8988T (cell line): ENCODE measurements at regions not wholly inside any gene's neighbourhood (a gene's known extent, or its start where the extent isn't known, plus 50 kb on each side); places are given as distances from the start of the nearest gene placed in this dataset.

Source experiments
- DNase-seq: peaks from one replicate; pipeline ENCODE4 v3.0.0; 2011

DNA sequence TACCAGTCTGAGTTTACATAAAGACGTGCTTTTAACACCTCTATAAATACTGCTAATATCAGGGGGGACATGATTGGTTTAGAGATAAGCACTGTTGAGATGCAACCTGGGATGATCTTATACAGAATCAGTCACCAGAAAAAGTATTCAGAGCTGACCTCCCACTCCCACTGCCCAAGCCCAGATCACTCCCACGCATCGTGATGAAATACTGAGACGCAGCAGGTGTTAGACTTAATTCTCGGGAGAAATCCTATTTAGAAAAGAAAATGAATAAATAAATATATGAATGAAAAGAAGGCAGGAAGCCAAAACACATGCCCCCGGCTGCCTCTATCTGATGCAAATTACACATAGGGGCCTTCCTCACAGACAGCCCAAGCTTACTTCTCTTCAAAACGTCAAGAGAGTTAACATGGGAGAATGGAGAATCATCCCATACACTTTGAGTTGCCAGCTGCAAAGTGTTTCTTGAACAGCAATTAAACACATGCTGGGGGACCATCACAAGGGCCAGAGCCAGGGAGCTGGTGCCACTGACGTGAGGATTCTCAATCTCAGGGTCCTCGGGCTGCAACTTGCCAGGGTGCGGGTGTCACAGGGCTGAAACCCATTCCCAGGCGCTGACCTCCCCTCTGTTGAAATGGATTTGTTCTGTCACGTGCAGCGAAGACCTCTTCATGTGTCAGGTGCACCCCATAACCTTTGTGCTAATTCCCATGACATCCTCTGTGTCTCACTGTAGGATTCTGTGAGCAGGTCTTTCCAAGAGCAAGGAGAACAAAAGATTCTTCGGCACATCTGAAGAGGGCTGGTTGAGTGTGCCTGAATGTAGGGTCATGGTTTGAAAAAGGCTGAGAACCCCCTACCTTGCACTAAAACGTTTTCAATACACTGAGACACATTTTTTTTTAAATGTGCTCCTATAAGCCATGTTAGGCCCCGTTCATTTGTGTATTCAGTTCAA lies 764.2 kb upstream of the ARRDC4 start:
- DNase-seq = no peak

DNA sequence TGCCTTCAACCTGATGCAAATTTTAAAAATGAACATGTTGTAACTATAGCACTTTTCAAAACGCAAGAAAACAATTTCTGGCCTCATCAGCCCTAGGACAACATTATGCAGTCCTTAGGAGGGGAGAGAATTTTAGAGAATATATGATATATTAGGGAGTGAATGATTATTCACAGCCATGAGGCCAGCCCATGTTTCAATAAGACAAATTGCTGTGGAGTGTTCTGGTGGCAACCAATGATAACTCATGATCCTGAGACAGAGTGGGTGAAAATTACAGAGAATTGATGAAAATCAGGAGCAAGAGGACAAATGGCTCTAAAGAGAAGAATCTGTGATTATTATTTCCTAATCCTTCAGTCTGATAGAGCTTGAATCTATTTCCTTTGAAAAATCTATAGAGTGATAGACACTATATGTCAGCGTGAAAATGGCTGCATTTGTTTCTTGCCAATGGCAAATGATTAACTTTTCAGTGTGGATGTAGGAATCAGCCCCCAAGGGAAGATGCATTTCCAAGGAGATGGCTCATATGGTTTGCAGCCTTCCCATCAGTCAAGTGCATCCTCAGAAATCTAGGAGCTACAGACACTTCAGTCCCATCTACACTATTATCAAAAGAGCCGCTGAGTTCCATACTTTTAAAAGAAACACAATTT lies 761.0 kb upstream of the ARRDC4 start:
- DNase-seq = no peak

DNA sequence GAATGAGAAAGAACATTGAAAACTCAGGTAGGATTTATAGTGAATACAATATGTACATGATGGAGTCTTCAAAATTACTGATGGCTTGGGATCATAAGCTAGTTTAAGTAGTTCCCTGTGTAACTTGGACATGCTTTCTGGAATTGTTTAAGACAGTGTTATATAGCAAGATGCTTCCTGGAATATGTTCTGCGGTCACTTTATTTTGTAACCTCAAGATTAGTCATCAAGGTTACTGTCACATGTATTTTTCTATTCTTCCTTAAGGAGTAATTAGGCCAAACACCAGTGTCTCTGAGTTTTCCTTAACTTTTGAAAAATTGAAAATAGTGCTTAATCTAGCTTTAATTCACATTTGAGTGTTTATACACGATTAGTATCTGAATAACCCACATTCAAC lies 760.3 kb upstream of the ARRDC4 start:
- no peak for DNase-seq

DNA sequence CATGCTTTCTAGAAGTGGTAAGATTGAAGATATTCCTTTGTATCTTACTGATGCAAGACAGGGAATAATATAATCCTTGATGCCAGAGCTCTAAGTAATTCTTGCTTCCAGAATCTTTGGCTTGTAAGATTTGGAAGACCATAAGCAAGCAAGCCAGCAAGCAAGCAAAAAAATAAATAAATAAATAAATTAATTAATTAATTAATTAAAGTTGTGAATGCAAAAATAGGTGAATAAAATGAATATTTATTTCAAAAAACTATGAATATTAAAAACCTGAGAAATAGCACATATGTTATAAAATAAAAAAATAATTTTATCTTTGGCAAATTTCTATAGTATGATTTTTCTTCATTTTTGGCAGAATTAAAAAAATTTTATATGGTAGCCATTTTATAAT lies 750.2 kb upstream of the ARRDC4 start:
- DNase-seq = no peak

DNA sequence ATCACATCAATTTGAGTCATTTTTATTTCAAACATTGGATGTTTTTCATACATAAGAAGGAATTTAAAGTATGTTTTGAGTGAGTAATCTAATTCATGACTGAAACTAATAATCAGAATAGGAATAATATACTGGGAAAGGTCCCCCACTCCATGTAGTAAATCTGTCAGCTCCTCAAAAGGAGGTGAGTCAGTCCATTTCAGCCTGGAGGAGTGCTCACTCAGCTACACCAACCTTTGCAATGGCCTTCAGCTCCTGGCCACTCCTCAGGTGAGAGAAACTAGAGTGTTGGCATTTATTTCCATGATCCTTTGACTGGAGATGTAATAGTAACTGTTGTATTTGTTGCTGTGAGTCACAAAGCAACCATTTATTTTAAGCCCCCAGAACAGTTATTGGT lies 744.9 kb upstream of the ARRDC4 start:
- DNase-seq = no peak

DNA sequence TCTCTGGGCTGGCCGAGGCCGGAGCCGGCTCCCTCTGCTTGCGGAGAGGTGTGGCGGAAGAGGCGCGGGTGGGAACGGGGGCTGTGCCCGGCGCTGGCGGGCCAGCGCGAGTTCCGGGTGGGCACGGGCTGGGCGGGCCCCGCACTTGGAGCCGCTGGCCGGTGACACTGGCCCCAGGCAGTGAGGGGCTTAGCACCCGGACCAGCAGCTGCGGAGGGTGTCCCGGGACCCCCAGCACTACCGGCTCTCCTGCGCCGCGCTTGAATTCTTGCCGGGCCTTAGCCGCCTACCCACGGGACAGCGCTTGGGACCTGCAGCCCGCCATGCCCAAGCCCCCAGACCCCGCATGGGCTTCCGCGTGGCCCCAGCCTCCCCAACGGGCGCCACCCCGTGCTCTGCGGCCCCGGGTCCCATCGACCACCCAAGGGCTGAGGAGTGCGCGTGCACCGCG lies 736.3 kb upstream of the ARRDC4 start:
- no peak for DNase-seq

DNA sequence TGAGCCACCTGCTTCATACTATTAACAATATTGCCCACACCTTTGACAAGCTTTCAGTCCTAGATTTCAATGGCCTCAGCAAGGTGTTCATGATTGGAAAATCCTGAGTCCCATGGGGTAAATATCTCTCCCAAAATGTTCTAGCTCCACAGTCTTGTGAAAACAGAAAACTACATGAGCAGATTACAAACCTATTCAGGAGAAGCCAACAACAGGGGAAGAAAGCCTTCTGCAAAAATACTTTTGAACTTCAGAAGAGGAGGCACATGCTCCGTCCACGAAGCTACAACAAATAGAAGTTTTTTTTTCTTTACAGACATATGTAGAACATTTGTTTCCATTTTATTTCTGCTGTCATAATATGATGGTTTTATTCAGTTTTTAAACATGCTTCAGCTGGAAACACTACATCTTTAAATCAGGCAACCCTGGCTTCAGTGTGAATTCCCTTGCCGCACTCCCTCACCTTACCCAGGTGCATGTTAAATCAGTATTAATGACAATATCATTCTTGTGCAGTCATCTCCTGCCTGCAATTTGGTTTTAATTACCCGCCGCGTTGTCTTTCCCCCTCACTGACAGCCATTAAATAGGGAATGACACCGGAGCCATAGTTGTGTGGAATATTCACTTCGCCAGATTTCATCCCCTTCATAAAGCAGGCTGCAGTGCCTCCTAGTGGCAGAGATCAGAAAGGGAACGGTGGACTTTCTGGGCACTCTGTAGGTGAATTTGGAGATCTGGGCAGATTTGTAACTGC lies 725.5 kb upstream of the ARRDC4 start:
- peak; percentile 19 for DNase-seq

DNA sequence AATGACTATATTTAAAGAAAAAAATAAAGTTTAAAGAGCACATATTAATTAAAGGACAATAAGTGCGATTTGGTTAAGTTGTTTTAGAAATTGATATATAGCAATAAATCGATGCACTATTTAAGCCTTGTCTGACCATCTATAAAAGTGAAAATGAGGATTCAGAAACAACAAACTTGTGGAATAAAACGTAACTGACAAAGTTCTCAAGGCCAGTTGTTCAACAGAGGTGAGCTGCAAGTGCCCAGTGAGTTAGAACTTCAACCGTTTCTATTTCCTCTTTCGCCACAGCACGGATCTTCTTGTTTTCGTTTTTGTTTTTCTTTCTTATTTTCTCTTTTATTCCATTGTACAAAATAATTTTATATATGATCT lies 724.9 kb upstream of the ARRDC4 start:
- no peak for DNase-seq

DNA sequence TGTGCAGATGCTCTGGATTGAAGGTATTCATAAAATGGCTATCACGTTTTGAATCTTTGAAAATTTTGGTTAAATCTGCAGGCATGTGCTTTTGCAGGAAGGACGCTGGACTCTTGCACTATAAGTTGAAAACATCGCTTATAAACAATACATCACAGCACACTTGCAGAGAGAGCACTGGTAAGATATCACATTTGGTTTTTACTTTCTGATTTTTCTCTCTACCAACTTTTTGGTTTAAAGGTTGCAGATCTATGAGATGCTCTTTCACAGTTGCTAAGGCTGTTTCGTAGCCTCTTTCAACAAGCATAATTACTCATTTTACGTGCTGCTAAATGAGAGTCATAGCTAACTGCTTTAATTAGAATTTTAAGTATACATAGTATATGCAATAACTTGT lies 724.4 kb upstream of the ARRDC4 start:
- no peak for DNase-seq

DNA sequence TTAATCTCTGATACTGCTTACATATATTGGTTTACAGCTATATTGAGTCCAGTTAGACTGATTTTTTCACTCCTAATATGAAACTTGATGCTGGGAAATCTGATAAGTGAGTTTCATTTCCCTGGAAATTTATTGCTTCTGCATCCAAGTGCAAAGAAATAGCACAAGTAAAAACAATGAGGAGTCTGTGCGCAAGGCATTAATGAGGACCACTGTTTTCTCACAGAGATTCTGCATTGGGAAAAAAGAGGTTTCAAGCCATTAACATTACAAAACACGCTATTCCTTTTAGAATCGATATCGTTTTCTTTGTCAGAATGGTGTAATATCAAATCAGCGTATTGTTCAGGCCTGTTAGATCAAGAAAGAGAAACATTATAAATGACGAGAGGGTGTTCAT lies 723.3 kb upstream of the ARRDC4 start:
- DNase-seq = no peak

DNA sequence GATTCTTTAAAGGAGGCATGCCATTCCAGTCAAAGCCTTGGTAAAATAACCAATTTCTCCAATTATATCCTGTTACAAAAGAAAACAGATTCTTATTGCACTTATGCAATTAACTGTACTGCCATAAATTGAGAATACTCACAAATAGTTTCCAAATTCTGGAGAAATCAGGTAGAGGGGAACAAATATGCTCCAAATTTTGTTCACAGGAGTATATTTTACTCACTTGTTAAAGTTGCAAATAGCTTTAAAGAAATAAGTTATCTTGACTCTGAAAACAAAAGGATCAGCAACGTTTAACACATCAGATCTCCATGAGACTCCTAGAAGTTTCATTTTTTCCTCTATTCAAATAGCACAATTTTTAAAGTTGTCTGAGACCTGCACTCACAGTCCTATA lies 712.1 kb upstream of the ARRDC4 start:
- no peak for DNase-seq

DNA sequence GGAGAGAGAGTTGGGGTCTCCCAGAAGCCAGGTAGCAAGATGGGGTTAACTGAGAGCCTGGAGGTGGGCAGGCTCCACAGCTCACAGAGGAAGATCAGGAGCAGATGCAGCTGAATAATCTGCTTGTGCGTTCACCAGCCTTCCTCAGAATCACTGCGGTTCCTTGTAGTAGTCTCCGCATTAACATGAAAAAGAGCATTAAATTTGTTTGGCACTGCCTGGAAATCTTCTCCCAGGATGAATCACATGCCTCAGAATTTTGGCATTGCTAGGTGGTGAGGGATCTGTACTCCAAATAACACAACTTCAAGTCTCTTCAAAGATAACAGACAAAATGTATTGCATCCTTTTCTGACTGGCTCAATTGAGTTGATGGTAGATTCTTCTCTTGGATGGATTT lies 700.6 kb upstream of the ARRDC4 start:
- no peak for DNase-seq

DNA sequence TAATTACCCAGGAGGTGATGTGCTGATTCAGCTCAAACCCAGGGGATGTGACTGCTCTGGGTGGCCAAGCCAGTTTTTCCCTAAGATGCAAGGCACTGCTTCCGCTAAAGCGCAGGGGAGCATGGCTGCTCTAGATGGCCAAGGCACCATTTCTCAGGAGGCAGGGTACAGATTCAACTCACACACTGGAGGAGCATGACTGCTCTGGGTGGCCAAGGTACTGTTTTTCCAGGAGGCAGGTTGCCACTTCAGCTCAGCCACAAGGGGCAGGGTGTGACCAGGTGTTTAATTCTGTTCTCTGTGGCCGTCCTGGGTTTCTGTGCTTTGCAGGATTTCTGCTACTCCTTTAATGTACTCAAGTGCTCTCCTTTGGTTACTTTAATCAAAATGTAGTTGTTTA lies 659.3 kb upstream of the ARRDC4 start:
- no peak for DNase-seq

DNA sequence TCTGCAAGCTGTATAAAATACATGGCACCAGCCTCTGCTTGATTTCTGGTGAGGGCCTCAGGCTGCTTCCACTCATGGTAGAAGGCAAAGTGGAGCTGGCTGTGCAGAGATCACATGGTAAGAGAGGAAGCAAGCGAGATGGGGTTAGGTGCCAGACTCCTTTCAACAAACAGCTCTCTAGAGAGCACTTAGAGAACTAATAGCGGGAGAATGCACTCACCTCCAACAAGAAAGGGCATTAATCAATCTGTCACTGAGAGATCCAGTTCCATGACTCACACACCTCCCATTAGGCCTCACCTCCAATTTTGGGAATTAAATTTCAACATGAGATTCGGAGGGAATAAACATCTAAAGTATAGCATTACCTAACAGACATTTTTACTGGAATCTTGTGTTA lies 644.1 kb upstream of the ARRDC4 start:
- no peak for DNase-seq

DNA sequence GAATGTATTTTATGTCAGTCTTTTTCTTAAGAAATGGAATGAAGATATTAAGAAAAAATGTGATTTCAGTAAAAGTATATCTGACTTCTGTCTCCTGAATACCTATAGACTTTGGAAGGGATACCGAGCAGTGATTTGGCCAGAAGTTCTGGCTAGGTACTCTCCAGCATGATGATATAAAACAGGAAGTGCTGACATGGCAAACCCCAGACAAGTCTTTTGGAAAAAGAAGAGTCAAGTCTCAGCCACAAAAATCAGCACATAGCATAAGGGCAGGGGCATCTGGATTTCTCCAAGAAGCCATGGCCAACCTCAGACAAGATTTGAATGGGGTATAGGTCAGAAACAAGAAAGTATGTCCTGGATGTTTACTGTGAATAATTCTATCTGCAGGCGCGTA lies 643.3 kb upstream of the ARRDC4 start:
- no peak for DNase-seq

DNA sequence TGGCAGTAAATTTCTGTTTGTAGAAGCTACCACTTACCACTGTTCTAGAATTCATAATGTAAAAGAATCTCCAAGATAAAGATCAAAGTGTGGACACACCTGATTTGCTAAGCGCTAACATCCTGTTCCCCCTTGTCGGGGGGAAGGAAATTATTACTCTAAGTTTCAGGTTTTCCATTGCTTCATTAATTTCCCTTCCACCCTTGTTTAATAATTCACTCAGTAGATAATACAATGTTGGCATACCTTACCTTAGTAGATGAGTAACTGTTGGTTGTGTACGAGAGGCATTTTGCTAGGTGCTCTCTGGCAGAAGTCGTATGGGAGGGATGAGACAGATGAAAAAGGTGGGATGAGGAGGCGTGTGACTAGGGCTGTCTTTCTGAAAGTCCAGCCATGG lies 641.2 kb upstream of the ARRDC4 start:
- DNase-seq = no peak

DNA sequence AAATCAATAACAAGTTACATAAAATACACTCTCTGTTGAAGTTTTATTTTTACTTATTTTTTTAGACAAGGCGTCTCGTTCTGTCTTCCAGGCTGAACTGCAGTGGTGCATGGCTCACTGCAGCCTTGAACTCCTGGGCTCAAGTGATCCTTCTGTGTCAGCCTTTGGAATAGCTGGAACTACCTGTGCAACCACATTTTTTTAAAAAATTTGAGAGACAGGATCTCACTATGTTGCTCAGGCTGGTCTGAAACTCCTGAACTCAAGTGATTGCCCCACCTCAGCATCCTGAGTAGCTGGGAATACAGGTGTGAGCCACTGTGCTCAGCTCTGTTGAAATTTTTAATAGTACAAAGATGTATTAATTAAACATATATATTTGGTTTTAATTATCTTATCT lies 614.3 kb upstream of the ARRDC4 start:
- no peak for DNase-seq

DNA sequence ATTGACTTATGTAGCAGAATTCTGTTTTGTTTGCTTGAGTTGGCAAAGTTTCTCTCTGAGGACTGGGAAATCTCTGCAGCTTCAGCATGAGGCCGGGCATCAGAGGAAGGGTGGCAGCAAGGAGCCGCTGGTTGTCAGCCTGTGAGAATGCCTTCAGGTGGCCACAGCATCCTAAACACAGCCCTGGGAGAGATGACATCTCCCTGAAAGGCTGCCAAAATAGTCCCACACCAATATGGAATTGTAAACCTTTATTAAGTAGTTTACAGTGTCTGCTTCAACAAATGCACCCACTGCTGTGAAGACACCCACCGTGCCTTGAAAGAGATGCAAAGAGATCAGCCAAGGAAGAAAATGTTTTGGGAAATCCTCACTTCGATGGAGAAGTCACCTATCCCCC lies 609.7 kb upstream of the ARRDC4 start:
- DNase-seq = no peak

DNA sequence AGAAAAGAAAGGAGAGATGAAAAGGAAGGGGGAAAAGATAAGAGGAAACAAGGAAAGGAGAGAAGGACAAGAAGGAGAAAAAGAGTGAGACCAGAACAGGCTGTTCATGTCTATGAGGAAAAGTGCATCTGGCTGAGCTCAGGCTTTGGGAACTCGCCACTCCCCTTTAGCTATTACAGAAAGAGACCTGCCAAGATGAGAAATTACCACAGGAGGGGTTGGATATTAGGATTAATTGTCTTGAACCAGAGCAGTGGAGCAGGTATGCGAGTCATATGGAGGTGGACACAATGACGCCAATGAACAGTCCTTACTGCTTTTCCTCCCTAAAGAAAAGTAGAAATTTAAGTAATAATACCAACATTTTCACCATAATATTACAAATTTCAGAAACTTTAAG lies 577.0 kb upstream of the ARRDC4 start:
- no peak for DNase-seq

DNA sequence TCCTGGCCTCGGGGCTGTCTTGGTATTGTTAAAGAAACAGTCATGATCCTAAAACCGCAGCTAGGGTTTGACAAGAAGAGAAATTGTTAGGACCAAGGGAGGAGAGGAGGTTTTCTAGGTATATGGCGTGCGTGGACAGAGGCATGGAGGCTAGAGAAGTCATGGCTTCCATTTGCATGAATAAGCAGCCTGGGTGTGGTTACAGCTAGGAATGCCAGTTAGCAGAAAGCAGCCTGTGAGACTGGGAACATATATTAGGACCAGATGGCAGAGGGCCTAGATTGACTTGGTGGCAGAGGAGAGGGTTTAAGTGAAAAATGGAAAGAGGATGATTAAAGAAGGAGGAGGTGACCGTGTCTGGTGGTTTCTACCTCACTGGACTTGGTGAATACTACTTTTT lies 573.6 kb upstream of the ARRDC4 start:
- DNase-seq = no peak

DNA sequence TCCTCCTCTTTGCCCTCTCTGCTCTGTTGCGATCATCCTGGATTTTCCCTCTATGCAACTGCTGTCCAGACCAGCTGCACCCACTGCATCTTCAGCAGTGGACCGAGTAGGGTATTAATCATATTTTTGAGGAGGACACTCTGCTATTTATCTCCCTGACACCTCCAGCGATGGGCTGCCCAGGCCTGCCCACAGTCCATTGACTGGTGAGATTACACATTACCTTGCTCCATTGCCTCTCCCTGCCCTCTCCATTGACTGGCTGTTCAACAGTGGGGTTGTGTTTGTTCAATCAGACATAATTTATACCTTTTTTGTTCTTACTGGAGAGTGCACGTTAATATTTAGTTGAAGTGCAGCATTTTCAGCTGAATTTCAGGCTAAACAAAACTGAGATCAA lies 559.3 kb upstream of the ARRDC4 start:
- no peak for DNase-seq

DNA sequence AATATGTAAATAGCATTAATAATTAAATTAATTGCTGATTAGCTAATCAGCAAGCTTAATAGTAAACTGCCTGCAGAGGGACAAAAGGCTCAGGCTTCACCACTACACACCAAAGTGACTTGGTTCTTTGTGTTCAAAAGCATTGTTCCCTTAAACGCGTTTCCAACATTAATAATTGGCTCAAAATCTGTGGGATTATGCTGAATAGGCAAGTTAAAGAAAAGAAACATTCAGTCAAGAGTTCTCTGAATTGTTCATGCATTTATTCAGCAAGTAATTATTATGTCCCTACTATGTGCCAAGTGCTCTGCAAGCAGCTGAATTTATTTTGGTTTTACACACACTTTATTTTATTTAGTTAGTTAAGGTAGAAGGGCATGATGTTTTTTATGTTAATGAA lies 558.5 kb upstream of the ARRDC4 start:
- DNase-seq = no peak

DNA sequence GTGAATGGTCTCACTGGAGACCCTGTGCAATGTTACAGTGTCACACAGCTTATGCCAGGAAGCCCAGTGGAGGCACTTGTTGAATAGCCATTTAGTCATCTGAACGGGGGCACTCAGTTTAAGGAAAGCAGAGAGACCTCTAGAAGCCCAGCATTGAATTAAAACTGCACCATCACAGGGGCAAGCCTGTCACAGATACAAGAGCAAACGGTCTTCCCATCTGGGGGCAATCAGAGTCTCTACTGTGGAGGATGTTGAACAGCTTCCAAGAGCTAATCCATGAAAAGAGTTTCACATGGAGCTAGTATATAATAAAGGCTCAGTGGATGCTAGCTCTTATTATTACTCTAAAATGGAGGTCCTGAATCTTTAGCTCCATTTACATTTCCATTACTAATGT lies 553.7 kb upstream of the ARRDC4 start:
- DNase-seq = no peak
